ENCODE measurements at regions not wholly inside any gene's neighbourhood (a gene's known extent, or its start where the extent isn't known, plus 50 kb on each side); places are given as distances from the start of the nearest gene placed in this dataset.

DNA sequence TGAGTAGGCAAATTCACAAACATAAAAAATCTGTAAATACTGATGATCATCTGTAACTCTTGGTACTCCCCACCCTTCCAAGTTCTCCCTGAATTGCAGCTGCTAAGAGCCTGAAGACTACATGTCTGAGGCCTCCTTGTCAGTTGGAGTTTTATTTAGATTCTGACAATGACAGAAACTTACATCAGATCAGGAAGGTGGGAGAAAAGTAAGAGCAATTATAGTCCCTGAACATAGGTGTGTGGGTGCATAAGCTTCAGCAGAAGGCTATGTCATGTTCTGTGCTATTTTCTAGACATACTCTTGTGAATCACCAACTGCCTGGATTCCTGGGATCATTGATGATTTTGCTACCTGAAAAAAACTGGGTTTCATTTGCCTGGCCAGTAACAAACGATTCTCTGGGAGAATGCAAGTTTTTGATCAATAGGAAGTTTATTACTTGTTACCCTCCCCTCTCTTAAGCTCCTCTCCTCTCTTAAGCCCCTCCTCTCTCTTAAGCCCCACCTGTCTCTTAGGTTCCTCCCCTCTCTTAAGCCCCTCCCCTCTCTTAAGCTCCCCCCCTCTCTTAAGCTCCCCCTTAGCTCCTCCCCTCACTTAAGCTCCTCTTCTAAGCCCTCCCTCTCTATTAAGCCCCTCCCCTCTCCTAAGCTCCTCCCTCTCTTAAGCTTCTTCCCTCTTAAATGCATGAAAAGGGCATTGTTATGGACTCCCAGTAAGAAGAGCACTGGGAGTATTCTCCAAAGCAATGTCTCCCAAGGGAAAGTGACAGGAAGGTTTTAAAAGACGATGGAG, 1183.4 kb upstream of the AUTS2 start:
- no peak for TF ChIP-seq JUND (IDR thresholded peaks at IDR 0.05)
- TF ChIP-seq HNF4A (conservative IDR thresholded peaks at IDR 0.05) = no peak
- H3K27ac ChIP-seq (ENCODE audit: low read depth in 1 of 2, low read length in 2 of 2) = no peak overlapping the region
- no peaks in the 10 kb centered on the region for H3K36me3 ChIP-seq (ENCODE audit: control insufficient read depth in 4 of 4, insufficient read depth in 3 of 4, low read depth in 1 of 4, low read length in 3 of 4)
- H3K9ac ChIP-seq (ENCODE audit: low read depth in 1 of 2, low read length in 2 of 2) = no peak overlapping the region
- no peaks in the 10 kb centered on the region for H3K4me1 ChIP-seq (ENCODE audit: control insufficient read depth in 4 of 4, insufficient read depth in 4 of 4, low read length in 3 of 4)
- WGBS = 83% methylated on average over 2 of the region's 2 CpGs
- peaks cover 0 to 2% (median 0%) of the 10 kb centered on the region in 4 donors for H3K9me3 ChIP-seq (ENCODE audit: control insufficient read depth in 4 of 4, low read length in 3 of 4)
- H3K4me3 ChIP-seq (ENCODE audit: low read depth in 1 of 3, low read length in 3 of 3) = no peak overlapping the region
- DNase-seq (ENCODE audit: low spot score) = no peak
- H3K27me3 ChIP-seq (ENCODE audit: control insufficient read depth in 4 of 4, insufficient read depth in 4 of 4, low read length in 3 of 4) = no peaks in the 10 kb centered on the region

DNA sequence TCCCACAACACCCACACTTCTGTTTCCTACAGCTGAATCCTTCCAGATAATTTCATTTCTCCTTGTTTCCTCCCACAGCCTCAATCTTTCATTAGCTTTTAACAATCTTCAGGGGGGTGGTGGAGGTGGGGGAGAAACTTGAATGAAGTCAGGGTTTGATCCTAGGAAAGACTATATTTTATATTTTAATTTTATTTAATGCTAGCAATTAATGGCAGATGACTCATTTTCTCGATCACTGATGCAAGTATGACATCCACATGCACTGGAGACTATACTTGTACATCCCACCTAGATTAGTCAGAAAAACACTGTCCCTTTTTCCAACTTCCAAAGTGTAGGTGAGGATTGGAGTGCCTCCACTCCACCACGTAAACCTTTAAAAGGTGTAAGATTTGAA, 1181.3 kb upstream of the AUTS2 start:
- no peaks in the 10 kb centered on the region for H3K27me3 ChIP-seq (ENCODE audit: control insufficient read depth in 4 of 4, insufficient read depth in 4 of 4, low read length in 3 of 4)
- TF ChIP-seq FOXA2 (IDR thresholded peaks at IDR 0.05) = no peak
- no peak for TF ChIP-seq EGR1 (IDR thresholded peaks at IDR 0.05; ENCODE audit: low read depth in 2 of 2)
- TF ChIP-seq, protein P1, sequence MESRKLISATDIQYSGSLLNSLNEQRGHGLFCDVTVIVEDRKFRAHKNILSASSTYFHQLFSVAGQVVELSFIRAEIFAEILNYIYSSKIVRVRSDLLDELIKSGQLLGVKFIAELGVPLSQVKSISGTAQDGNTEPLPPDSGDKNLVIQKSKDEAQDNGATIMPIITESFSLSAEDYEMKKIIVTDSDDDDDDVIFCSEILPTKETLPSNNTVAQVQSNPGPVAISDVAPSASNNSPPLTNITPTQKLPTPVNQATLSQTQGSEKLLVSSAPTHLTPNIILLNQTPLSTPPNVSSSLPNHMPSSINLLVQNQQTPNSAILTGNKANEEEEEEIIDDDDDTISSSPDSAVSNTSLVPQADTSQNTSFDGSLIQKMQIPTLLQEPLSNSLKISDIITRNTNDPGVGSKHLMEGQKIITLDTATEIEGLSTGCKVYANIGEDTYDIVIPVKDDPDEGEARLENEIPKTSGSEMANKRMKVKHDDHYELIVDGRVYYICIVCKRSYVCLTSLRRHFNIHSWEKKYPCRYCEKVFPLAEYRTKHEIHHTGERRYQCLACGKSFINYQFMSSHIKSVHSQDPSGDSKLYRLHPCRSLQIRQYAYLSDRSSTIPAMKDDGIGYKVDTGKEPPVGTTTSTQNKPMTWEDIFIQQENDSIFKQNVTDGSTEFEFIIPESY (IDR thresholded peaks at IDR 0.05) = no peak
- no peak for TF ChIP-seq RXRA (IDR thresholded peaks at IDR 0.05)
- TF ChIP-seq, protein P2, sequence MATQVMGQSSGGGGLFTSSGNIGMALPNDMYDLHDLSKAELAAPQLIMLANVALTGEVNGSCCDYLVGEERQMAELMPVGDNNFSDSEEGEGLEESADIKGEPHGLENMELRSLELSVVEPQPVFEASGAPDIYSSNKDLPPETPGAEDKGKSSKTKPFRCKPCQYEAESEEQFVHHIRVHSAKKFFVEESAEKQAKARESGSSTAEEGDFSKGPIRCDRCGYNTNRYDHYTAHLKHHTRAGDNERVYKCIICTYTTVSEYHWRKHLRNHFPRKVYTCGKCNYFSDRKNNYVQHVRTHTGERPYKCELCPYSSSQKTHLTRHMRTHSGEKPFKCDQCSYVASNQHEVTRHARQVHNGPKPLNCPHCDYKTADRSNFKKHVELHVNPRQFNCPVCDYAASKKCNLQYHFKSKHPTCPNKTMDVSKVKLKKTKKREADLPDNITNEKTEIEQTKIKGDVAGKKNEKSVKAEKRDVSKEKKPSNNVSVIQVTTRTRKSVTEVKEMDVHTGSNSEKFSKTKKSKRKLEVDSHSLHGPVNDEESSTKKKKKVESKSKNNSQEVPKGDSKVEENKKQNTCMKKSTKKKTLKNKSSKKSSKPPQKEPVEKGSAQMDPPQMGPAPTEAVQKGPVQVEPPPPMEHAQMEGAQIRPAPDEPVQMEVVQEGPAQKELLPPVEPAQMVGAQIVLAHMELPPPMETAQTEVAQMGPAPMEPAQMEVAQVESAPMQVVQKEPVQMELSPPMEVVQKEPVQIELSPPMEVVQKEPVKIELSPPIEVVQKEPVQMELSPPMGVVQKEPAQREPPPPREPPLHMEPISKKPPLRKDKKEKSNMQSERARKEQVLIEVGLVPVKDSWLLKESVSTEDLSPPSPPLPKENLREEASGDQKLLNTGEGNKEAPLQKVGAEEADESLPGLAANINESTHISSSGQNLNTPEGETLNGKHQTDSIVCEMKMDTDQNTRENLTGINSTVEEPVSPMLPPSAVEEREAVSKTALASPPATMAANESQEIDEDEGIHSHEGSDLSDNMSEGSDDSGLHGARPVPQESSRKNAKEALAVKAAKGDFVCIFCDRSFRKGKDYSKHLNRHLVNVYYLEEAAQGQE (IDR thresholded peaks at IDR 0.05) = no peak
- TF ChIP-seq GABPA (IDR thresholded peaks at IDR 0.05 in 1 of 2, conservative IDR thresholded peaks at IDR 0.05 in 1 of 2) = no peak
- TF ChIP-seq, protein P3, sequence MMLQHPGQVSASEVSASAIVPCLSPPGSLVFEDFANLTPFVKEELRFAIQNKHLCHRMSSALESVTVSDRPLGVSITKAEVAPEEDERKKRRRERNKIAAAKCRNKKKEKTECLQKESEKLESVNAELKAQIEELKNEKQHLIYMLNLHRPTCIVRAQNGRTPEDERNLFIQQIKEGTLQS (IDR thresholded peaks at IDR 0.05) = no peak
- TF ChIP-seq HNF4A (conservative IDR thresholded peaks at IDR 0.05) = no peak
- TF ChIP-seq, protein P4, sequence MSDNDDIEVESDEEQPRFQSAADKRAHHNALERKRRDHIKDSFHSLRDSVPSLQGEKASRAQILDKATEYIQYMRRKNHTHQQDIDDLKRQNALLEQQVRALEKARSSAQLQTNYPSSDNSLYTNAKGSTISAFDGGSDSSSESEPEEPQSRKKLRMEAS (IDR thresholded peaks at IDR 0.05) = no peak
- no peak for TF ChIP-seq HNF4G (IDR thresholded peaks at IDR 0.05)
- TF ChIP-seq, protein P5, sequence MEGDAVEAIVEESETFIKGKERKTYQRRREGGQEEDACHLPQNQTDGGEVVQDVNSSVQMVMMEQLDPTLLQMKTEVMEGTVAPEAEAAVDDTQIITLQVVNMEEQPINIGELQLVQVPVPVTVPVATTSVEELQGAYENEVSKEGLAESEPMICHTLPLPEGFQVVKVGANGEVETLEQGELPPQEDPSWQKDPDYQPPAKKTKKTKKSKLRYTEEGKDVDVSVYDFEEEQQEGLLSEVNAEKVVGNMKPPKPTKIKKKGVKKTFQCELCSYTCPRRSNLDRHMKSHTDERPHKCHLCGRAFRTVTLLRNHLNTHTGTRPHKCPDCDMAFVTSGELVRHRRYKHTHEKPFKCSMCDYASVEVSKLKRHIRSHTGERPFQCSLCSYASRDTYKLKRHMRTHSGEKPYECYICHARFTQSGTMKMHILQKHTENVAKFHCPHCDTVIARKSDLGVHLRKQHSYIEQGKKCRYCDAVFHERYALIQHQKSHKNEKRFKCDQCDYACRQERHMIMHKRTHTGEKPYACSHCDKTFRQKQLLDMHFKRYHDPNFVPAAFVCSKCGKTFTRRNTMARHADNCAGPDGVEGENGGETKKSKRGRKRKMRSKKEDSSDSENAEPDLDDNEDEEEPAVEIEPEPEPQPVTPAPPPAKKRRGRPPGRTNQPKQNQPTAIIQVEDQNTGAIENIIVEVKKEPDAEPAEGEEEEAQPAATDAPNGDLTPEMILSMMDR (IDR thresholded peaks at IDR 0.05; ENCODE audit: low read depth, low read length, missing input control) = no peak
- no peak for TF ChIP-seq YY1 (IDR thresholded peaks at IDR 0.05)
- TF ChIP-seq FOXA1 (IDR thresholded peaks at IDR 0.05) = no peak
- TF ChIP-seq SP1 (IDR thresholded peaks at IDR 0.05) = no peak
- H3K4me3 ChIP-seq (ENCODE audit: low read depth in 1 of 3, low read length in 3 of 3) = no peak overlapping the region
- no peak for DNase-seq (ENCODE audit: low spot score)
- peaks cover 0 to 2% (median 0%) of the 10 kb centered on the region in 4 donors for H3K9me3 ChIP-seq (ENCODE audit: control insufficient read depth in 4 of 4, low read length in 3 of 4)
- H3K9ac ChIP-seq (ENCODE audit: low read depth in 1 of 2, low read length in 2 of 2) = no peak overlapping the region
- no peaks in the 10 kb centered on the region for H3K36me3 ChIP-seq (ENCODE audit: control insufficient read depth in 4 of 4, insufficient read depth in 3 of 4, low read depth in 1 of 4, low read length in 3 of 4)
- H3K27ac ChIP-seq (ENCODE audit: low read depth in 1 of 2, low read length in 2 of 2) = no peak overlapping the region
- 89% methylated on average over 2 of the region's 2 CpGs for WGBS
- no peaks in the 10 kb centered on the region for H3K4me1 ChIP-seq (ENCODE audit: control insufficient read depth in 4 of 4, insufficient read depth in 4 of 4, low read length in 3 of 4)
